Caco-2 (cell line): ENCODE measurements at regions not wholly inside any gene's neighbourhood (a gene's known extent, or its start where the extent isn't known, plus 50 kb on each side); places are given as distances from the start of the nearest gene placed in this dataset.

Experiments
- BruUV-seq: library from RNA; stranded (reverse); fragments of 400-500 nt; replicated peaks from 2 replicates; lab custom pipeline; 2021; lab: Mats Ljungman, UMichigan
- CTCF ChIA-PET: fragments of 300-600 bp; sonication (Branson Sonifier 250); formaldehyde crosslinking; loops from one replicate; lab custom pipeline; 2022; ENCODE audit warnings: antibody characterized with exemption; lab: Charles Lee
- POLR2A ChIA-PET: fragments of 300-600 bp; sonication (Branson Sonifier 250); formaldehyde crosslinking; loops from one replicate; lab custom pipeline; 2022; ENCODE audit warnings: antibody characterized with exemption; lab: Charles Lee
- DNase-seq, 2 experiments: peaks; one replicate each; pipeline versions ENCODE4 v3.0.0 to v3.0.0-alpha.2; 2020 to 2022
- H3K27me3 ChIP-seq: replicated peaks from 2 replicates; pipeline ENCODE4 v1.6.0; 2011; ENCODE audit warnings: low read length; ENCODE audit not compliant: control insufficient read depth, insufficient read depth
- H3K36me3 ChIP-seq: 2 replicates; pipeline ENCODE4 v1.5.1; 2011; ENCODE audit warnings: low read length; ENCODE audit not compliant: control insufficient read depth, insufficient read depth
- H3K4me1 ChIP-seq: fragments of 250-450 bp; sonication (Bioruptor Pico); 2 replicates; pipeline ENCODE4 v1.5.1; 2020; ENCODE audit warnings: mild to moderate bottlenecking
- H3K4me3 ChIP-seq: 2 replicates; pipeline ENCODE4 v1.5.1; 2011; ENCODE audit warnings: low read depth, mild to moderate bottlenecking, control low read depth, low read length
- H3K9me3 ChIP-seq: fragments of 250-450 bp; sonication (Bioruptor Pico); 2 replicates; pipeline ENCODE4 v1.5.1; 2020; ENCODE audit warnings: mild to moderate bottlenecking, moderate library complexity
- H3K27ac Mint-ChIP-seq: one replicate; pipeline ENCODE4 v1.8.0; 2022; ENCODE audit warnings: mixed read lengths; ENCODE audit not compliant: unreplicated experiment
- H3K27me3 Mint-ChIP-seq: one replicate; pipeline ENCODE4 v1.8.0; 2022; ENCODE audit warnings: mixed read lengths; ENCODE audit not compliant: insufficient read depth, unreplicated experiment
- H3K36me3 Mint-ChIP-seq: one replicate; pipeline ENCODE4 v1.8.0; 2022; ENCODE audit warnings: mild to moderate bottlenecking, mixed read lengths; ENCODE audit not compliant: insufficient read depth, unreplicated experiment
- H3K4me1 Mint-ChIP-seq: one replicate; pipeline ENCODE4 v1.8.0; 2022; ENCODE audit warnings: low read depth, mixed read lengths; ENCODE audit not compliant: unreplicated experiment
- H3K4me3 Mint-ChIP-seq: one replicate; pipeline ENCODE4 v1.8.0; 2022; ENCODE audit warnings: mild to moderate bottlenecking, moderate library complexity, mixed read lengths; ENCODE audit not compliant: unreplicated experiment
- H3K9me3 Mint-ChIP-seq: one replicate; pipeline ENCODE4 v1.8.0; 2022; ENCODE audit warnings: mixed read lengths; ENCODE audit not compliant: unreplicated experiment
- CTCF ChIP-seq, 2 experiments: fragments of 200-600 bp in 1 of 2; IDR thresholded peaks; 1 replicate in 1 of 2; 2 replicates in 1 of 2; pipeline versions ENCODE4 v1.5.1 to v1.8.0; 2011 to 2022; ENCODE audit warnings: antibody characterized with exemption in 1 of 2, control low read depth in 1 of 2, inconsistent platforms in 1 of 2, low read depth in 1 of 2, low read length in 1 of 2, mild to moderate bottlenecking in 1 of 2, moderate library complexity in 1 of 2; ENCODE audit not compliant: insufficient read depth in 1 of 2, severe bottlenecking in 1 of 2, unreplicated experiment in 1 of 2
- intact Hi-C: fragments of 100-400 bp; cut with micrococcal nuclease; formaldehyde crosslinking; loops from one replicate; pipeline ENCODE4 v1.10.0; 2022; ENCODE audit not compliant: unreplicated experiment

- Mint-ChIP-seq H3K36me3 (no peaks in the 10 kb centered on the region), H3K9me3 (no peaks in the 10 kb centered on the region), H3K27me3 (peaks cover 8% of the 10 kb centered on the region), H3K4me3 (no peak overlapping the region), H3K4me1 (no peaks in the 10 kb centered on the region), H3K27ac (no peak overlapping the region)
- ChIA-PET CTCF (no interaction called here), POLR2A (no interaction called here)
- H3K36me3 ChIP-seq: no peaks in the 10 kb centered on the region
- TF ChIP-seq CTCF (IDR thresholded peaks at IDR 0.05; ENCODE audit: insufficient read depth in 1 of 2, low read depth in 1 of 2, low read length in 1 of 2, severe bottlenecking in 1 of 2, unreplicated experiment in 1 of 2): no peak
- intact Hi-C loops: no loop called here
- H3K4me3 ChIP-seq: no peak overlapping the region
- no peaks in the 10 kb centered on the region for H3K9me3 ChIP-seq
- no peaks in the 10 kb centered on the region for H3K4me1 ChIP-seq
- no TSS peak for BruUV-seq
- DNase-seq: no peak
- H3K27me3 ChIP-seq: no peaks in the 10 kb centered on the region
Measured at GRCh38 chr14:70265422-70265821, 76.7 kb upstream of the SLC8A3 start.

- no TSS peak for BruUV-seq
- CTCF ChIA-PET: no interaction called here
- H3K36me3 Mint-ChIP-seq: peaks cover 10% of the 10 kb centered on the region
Measured at GRCh38 chr14:70259420-70259819, 70.7 kb upstream of the SLC8A3 start.

GRCh38 chr14:70257526-70257925 lies 68.8 kb upstream of the SLC8A3 start:
- CTCF ChIA-PET: no interaction called here
- POLR2A ChIA-PET: no interaction called here
- no peak overlapping the region for H3K4me3 ChIP-seq
- intact Hi-C loops: no loop called here
- TF ChIP-seq CTCF (IDR thresholded peaks at IDR 0.05; ENCODE audit: insufficient read depth in 1 of 2, low read depth in 1 of 2, low read length in 1 of 2, severe bottlenecking in 1 of 2, unreplicated experiment in 1 of 2): no peak
- peaks cover 9% of the 10 kb centered on the region for H3K9me3 Mint-ChIP-seq
- H3K27me3 Mint-ChIP-seq: peaks cover 4% of the 10 kb centered on the region
- H3K36me3 Mint-ChIP-seq: peaks cover 10% of the 10 kb centered on the region
- no TSS peak for BruUV-seq
- H3K27me3 ChIP-seq: no peaks in the 10 kb centered on the region
- H3K27ac Mint-ChIP-seq: peak overlapping the region; percentile 65
- peaks cover 8% of the 10 kb centered on the region for H3K9me3 ChIP-seq
- peak in 1 of 2 experiments; percentile 31 for DNase-seq
- H3K4me1 ChIP-seq: no peaks in the 10 kb centered on the region
- no peaks in the 10 kb centered on the region for H3K4me1 Mint-ChIP-seq
- no peak overlapping the region for H3K4me3 Mint-ChIP-seq
- H3K36me3 ChIP-seq: no peaks in the 10 kb centered on the region

More at GRCh38 chr14:70259420-70259819, 70.7 kb upstream of the SLC8A3 start:
- no peak overlapping the region for H3K4me3 Mint-ChIP-seq
- H3K27ac Mint-ChIP-seq: no peak overlapping the region
- peaks cover 8% of the 10 kb centered on the region for H3K9me3 ChIP-seq
- no peak for TF ChIP-seq CTCF (IDR thresholded peaks at IDR 0.05; ENCODE audit: insufficient read depth in 1 of 2, low read depth in 1 of 2, low read length in 1 of 2, severe bottlenecking in 1 of 2, unreplicated experiment in 1 of 2)
- DNase-seq: no peak
- no peaks in the 10 kb centered on the region for H3K27me3 ChIP-seq
- peaks cover 4% of the 10 kb centered on the region for H3K27me3 Mint-ChIP-seq
- H3K4me1 ChIP-seq: no peaks in the 10 kb centered on the region
- no peaks in the 10 kb centered on the region for H3K4me1 Mint-ChIP-seq
- H3K36me3 ChIP-seq: no peaks in the 10 kb centered on the region
- no peak overlapping the region for H3K4me3 ChIP-seq
- POLR2A ChIA-PET: no interaction called here
- intact Hi-C loops: no loop called here
- peaks cover 9% of the 10 kb centered on the region for H3K9me3 Mint-ChIP-seq
